ENCODE measurements at regions not wholly inside any gene's neighbourhood (a gene's known extent, or its start where the extent isn't known, plus 50 kb on each side); places are given as distances from the start of the nearest gene placed in this dataset.

GRCh38 chr4:104966349-104967033 is 180.2 kb upstream of the TET2 start (continued):
- TF ChIP-seq CTCF (IDR thresholded peaks at IDR 0.05 in 2 of 3, conservative IDR thresholded peaks at IDR 0.05 in 1 of 3; ENCODE audit: control insufficient read depth in 2 of 3, extremely low read depth in 1 of 3, insufficient read depth in 1 of 3, low read depth in 3 of 3, low read length in 3 of 3) (no peak), NFIC (IDR thresholded peaks at IDR 0.05; ENCODE audit: low read depth, low read length) (peak; percentile 85), TAF1 (IDR thresholded peaks at IDR 0.05; ENCODE audit: borderline replicate concordance, low read depth, low read length) (no peak), NFYB (IDR thresholded peaks at IDR 0.05; ENCODE audit: insufficient read depth, low read depth, low read length) (0 out of 2 replicates have a peak, but pooled peaks have one; percentile 24), TCF12 (IDR thresholded peaks at IDR 0.05; ENCODE audit: low read depth, low read length) (no peak), PAX8 (IDR thresholded peaks at IDR 0.05) (no peak), BCL3 (IDR thresholded peaks at IDR 0.05; ENCODE audit: borderline replicate concordance, insufficient read depth, low read depth, low read length, poor library complexity, severe bottlenecking) (peak; percentile 24), ATF2 (IDR thresholded peaks at IDR 0.05; ENCODE audit: low read length) (peak; percentile 89), RBBP5 (conservative IDR thresholded peaks at IDR 0.05) (no peak), CHD4 (IDR thresholded peaks at IDR 0.05) (no peak), CEBPZ (IDR thresholded peaks at IDR 0.05; ENCODE audit: low read depth, low read length) (no peak), MEF2A (IDR thresholded peaks at IDR 0.05; ENCODE audit: insufficient read depth, low read depth, low read length) (peak; percentile 76), KAT2A (conservative IDR thresholded peaks at IDR 0.05; ENCODE audit: control insufficient read depth, low read depth, low read length) (no peak), CREB1 (IDR thresholded peaks at IDR 0.05; ENCODE audit: low read depth) (0 out of 2 replicates have a peak, but pooled peaks have one; percentile 50), PAX5 (IDR thresholded peaks at IDR 0.05; ENCODE audit: borderline replicate concordance, low read depth, low read length) (peak; percentile 79; the same call in 1 of the 2 replicates), EP300 (IDR thresholded peaks at IDR 0.05; ENCODE audit: borderline replicate concordance in 1 of 2, control insufficient read depth in 1 of 2, low read depth in 2 of 2, low read length in 2 of 2) (peak in 1 of 2 experiments; percentile 40; a peak in 1 of 4 replicates), ATF7 (IDR thresholded peaks at IDR 0.05; ENCODE audit: low read depth) (peak; percentile 54; the same call in 1 of the 2 replicates)
- TF ChIP-seq, protein P1, sequence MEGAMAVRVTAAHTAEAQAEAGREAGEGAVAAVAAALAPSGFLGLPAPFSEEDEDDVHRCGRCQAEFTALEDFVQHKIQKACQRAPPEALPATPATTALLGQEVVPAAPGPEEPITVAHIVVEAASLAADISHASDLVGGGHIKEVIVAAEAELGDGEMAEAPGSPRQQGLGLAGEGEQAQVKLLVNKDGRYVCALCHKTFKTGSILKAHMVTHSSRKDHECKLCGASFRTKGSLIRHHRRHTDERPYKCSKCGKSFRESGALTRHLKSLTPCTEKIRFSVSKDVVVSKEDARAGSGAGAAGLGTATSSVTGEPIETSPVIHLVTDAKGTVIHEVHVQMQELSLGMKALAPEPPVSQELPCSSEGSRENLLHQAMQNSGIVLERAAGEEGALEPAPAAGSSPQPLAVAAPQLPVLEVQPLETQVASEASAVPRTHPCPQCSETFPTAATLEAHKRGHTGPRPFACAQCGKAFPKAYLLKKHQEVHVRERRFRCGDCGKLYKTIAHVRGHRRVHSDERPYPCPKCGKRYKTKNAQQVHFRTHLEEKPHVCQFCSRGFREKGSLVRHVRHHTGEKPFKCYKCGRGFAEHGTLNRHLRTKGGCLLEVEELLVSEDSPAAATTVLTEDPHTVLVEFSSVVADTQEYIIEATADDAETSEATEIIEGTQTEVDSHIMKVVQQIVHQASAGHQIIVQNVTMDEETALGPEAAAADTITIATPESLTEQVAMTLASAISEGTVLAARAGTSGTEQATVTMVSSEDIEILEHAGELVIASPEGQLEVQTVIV (IDR thresholded peaks at IDR 0.05; ENCODE audit: borderline replicate concordance, partially characterized antibody): no peak

All from GM12878 (cell line).